ENCODE measurements at regions not wholly inside any gene's neighbourhood (a gene's known extent, or its start where the extent isn't known, plus 50 kb on each side); places are given as distances from the start of the nearest gene placed in this dataset.

GRCh38 chr5:28226407-28226806 lies 1188.0 kb upstream of the CDH9 start:
- TF ChIP-seq CSDC2 (CRISPR knock-in tag; IDR thresholded peaks at IDR 0.05) (no peak), SNAI2 (CRISPR knock-in tag; IDR thresholded peaks at IDR 0.05) (no peak), CREB5 (CRISPR knock-in tag; IDR thresholded peaks at IDR 0.05; ENCODE audit: low read depth) (no peak), BACH2 (CRISPR knock-in tag; IDR thresholded peaks at IDR 0.05; ENCODE audit: borderline replicate concordance) (no peak), PATZ1 (CRISPR knock-in tag; IDR thresholded peaks at IDR 0.05; ENCODE audit: borderline replicate concordance) (no peak), ZFP3 (CRISPR knock-in tag; IDR thresholded peaks at IDR 0.05) (no peak), ZNF70 (CRISPR knock-in tag; IDR thresholded peaks at IDR 0.05) (no peak), CSRNP3 (CRISPR knock-in tag; IDR thresholded peaks at IDR 0.05) (no peak), ZC3H10 (CRISPR knock-in tag; IDR thresholded peaks at IDR 0.05) (no peak)
- no peak for ATAC-seq

GRCh38 chr5:28219539-28219938 lies 1181.2 kb upstream of the CDH9 start:
- TF ChIP-seq GLIS3 (CRISPR knock-in tag; IDR thresholded peaks at IDR 0.05), result no peak
- TF ChIP-seq CREB5 (CRISPR knock-in tag; IDR thresholded peaks at IDR 0.05; ENCODE audit: low read depth), result no peak
- TF ChIP-seq ARNTL (CRISPR knock-in tag; IDR thresholded peaks at IDR 0.05; ENCODE audit: borderline replicate concordance, low read depth), result no peak
- TF ChIP-seq POU6F1 (CRISPR knock-in tag; IDR thresholded peaks at IDR 0.05; ENCODE audit: borderline replicate concordance, low read depth), result no peak
- TF ChIP-seq OSR1 (CRISPR knock-in tag; IDR thresholded peaks at IDR 0.05), result no peak
- no peak for TF ChIP-seq CSRNP3 (CRISPR knock-in tag; IDR thresholded peaks at IDR 0.05)
- TF ChIP-seq BACH2 (CRISPR knock-in tag; IDR thresholded peaks at IDR 0.05; ENCODE audit: borderline replicate concordance), result no peak
- TF ChIP-seq ZC3H10 (CRISPR knock-in tag; IDR thresholded peaks at IDR 0.05), result no peak
- TF ChIP-seq ESRRG (CRISPR knock-in tag; IDR thresholded peaks at IDR 0.05), result no peak
- TF ChIP-seq TSHZ2 (CRISPR knock-in tag; IDR thresholded peaks at IDR 0.05), result no peak

GRCh38 chr5:28217695-28218094 lies 1179.3 kb upstream of the CDH9 start:
- ATAC-seq, result no peak

More at GRCh38 chr5:28219539-28219938, 1181.2 kb upstream of the CDH9 start:
- ATAC-seq, result no peak

More at GRCh38 chr5:28217695-28218094, 1179.3 kb upstream of the CDH9 start:
- TF ChIP-seq TOX (CRISPR knock-in tag; IDR thresholded peaks at IDR 0.05; ENCODE audit: borderline replicate concordance), result no peak
- no peak for TF ChIP-seq ZFP3 (CRISPR knock-in tag; IDR thresholded peaks at IDR 0.05)
- no peak for TF ChIP-seq ZFP30 (CRISPR knock-in tag; IDR thresholded peaks at IDR 0.05)
- TF ChIP-seq ZNF8 (CRISPR knock-in tag; IDR thresholded peaks at IDR 0.05), result no peak
- TF ChIP-seq RARB (CRISPR knock-in tag; IDR thresholded peaks at IDR 0.05), result no peak
- TF ChIP-seq ARNTL (CRISPR knock-in tag; IDR thresholded peaks at IDR 0.05; ENCODE audit: borderline replicate concordance, low read depth), result no peak
- no peak for TF ChIP-seq ZC3H10 (CRISPR knock-in tag; IDR thresholded peaks at IDR 0.05)
- TF ChIP-seq ESRRG (CRISPR knock-in tag; IDR thresholded peaks at IDR 0.05), result no peak
- TF ChIP-seq BACH2 (CRISPR knock-in tag; IDR thresholded peaks at IDR 0.05; ENCODE audit: borderline replicate concordance), result no peak
- no peak for TF ChIP-seq OSR1 (CRISPR knock-in tag; IDR thresholded peaks at IDR 0.05)
- no peak for TF ChIP-seq TCF4 (CRISPR knock-in tag; IDR thresholded peaks at IDR 0.05; ENCODE audit: borderline replicate concordance)
- no peak for TF ChIP-seq POU6F1 (CRISPR knock-in tag; IDR thresholded peaks at IDR 0.05; ENCODE audit: borderline replicate concordance, low read depth)

All from SK-N-SH treated with all-trans-retinoic acid at 6 μM for 48 hours (cell line).